ENCODE measurements at regions not wholly inside any gene's neighbourhood (a gene's known extent, or its start where the extent isn't known, plus 50 kb on each side); places are given as distances from the start of the nearest gene placed in this dataset.

DNA sequence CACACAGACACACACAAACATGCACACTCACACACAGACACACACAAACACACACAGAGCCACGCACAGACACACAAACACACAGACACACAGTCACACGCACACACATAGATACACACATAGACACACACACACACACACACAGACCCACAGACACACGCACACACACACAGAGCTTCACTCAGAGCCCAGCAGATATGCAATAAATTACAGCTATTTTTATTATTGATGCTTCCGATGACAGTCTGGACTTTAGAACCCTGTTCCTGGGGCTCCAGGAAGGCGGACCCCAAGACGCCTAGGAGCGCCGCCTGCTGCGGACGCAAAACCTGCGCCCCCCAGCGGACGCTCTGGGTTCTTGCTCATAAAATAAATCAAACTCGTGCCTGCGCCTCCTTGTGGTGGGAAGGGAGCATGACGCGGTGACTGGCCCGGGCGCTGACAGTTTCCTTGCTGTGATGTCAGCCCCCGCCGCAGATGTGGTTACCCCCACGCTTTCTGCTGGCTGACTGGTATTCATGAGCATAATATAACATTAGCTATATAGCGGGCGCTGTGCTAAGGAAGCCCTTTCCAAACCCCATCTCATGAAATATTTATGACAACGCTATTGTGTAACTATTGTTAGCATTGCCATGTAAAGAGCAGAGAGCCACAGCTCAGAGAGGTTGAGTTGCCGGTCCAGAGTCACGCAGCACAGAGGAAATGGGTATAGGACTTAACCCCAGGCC is 64.4 kb upstream of the TM9SF2 start:
- peak; percentile 95 for DNase-seq

DNA sequence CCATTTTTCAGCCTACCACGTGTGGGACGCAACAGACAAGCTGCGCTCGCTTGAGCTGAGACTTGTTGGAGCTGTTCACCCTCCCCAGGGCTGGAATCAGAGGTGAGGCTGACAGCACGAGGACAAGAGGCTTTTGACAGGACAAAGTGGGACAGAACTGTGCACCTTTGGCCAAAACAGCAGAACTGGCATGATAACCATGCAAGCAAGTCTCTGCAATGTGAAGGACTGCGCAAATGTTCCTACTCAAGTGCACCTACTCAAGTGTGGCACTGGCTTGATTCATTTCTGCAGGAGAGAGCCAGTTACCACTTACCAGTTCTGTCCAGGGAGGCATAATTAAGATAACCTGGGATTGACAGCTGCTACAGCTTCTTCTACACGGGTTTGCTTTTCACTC is 62.2 kb upstream of the TM9SF2 start:
- DNase-seq = no peak

DNA sequence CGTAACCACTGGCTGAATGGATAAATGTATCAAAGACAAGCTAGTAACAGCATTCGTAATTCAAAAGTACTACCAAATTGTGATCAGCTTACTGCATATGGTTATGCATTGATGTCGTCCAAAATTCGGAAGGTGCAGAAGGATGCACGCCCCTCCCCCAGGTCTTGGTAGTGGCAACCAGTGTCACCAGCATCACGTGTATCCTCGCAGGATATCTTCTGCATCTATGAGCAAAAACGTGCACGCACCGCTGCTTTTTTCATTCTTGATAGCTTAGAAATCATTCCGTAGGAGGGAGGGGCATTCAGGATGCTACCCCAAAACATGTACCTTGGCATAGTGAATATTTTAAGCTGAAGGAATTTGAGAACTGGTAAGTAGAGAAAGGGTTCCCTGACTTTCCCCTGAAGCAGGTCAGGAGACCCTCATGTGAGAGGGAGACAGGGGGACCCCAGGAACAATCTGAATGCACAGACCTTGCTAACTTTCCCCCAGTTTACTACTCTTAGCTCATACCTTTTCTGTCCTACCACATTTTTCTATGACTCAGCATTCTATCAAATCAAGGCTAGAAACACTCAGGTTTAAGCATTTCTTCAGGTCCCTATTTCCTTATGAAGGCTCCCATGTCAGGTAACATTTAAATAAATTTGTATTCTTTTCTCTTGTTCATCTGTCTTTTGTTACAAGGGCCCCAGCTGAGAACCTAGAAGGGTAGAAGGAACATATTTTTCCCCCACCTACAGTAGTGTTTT is 61.2 kb upstream of the TM9SF2 start:
- no peak for DNase-seq

DNA sequence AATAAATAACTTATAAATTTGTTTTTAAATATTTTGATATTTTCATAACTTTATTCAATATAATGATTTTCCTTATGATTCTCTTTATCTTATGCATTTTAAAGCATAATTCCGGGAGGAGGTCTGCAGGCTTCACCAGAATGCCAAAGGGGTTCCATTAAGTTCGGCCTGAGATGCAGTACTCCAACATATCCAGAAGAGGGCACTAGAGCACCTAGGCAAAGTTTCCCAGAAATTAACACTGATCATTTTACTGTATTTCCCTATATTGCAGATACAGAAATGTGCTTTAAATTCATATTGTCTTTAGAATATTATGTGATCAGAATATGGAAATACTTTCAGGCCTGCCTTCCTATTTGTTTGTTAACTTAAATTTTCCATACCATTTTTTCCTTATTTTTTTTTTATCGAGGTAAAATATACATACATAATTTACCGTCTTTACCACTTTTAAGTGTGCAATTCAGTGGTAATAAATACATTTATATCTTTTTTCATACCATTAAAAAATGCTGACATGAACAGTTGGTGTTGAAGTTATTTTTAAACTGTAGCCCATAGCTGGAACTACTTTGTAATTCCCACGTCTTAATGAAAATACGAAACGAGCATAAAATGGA is 58.9 kb upstream of the TM9SF2 start:
- DNase-seq = peak; percentile 78

DNA sequence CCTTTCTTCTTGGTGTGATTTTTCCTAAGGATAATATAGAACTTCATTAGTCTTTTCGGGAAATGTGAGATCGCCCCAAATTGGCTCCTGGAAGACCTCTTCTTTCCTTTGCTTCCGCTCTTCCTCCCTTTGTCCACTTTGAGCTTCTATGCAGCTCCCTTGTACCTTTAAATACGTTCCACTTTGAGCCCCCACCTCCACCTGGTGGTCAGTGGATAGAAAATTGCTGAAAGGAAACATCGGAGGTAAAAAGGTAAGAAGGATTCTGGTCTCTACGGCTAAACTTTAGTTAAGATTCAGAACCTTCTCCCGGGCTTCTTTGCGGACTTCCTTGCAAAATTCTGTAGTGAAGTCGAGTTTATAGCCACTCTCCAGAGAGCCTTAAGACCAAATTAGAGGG is 55.0 kb upstream of the TM9SF2 start:
- no peak for DNase-seq

DNA sequence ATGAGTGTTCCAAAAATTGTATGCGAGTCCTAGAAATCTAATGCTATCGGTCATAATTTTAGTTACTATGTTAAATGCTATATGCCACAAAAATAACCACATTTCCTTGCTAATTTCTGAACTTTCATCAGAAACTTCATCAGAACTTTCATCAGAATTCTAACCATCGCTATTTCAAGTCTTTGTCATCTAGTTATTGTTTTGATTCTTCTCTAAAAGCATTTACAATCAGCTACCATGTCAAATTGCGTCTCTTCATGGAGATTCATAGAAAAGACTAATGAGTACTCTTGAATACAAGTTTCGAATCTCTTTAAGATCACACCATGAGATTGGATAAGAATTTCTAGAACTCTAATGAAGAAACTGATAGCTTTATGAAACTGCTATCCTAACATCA is 52.7 kb upstream of the TM9SF2 start:
- DNase-seq = no peak

DNA sequence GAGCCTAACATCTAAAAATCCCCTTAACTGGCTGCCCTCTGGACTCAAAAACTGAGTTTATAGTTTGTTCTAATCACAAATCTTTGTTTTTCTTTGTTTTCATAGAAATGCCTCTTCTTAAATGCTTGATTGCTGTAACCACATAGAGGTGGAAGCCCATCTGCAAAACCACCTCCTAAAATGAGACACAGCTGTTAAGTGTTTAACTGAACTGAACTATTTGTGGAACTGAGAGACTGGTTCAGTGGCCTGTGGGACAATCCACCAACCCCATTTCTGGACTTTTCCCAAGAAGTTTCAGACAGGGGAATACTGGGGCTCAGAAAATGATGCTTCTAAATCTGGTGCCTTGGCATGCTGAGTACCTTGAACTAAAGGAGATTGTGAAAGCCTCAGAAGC is 50.9 kb upstream of the TM9SF2 start:
- no peak for DNase-seq
